ENCODE measurements at regions not wholly inside any gene's neighbourhood (a gene's known extent, or its start where the extent isn't known, plus 50 kb on each side); places are given as distances from the start of the nearest gene placed in this dataset.

DNA sequence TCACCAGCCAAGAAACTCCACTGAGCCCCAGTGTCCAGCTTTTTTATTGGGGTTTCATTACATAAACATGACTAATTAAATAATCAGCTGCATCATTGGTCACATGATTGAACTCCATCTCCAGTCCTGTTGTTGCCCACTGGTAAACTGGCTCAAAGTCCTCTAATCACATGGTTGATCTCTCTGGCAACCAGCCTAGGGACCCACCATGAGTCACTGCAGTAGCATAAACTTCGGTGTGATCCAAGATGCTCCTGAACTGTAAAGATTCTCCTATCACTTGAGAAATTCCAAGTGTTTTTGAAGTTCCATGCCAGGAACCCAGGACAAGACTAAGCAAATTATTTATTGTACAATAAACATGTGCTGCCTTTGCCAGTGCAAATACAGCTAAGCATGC is 130.4 kb upstream of the AUTS2 start:
- TF ChIP-seq, protein P1, sequence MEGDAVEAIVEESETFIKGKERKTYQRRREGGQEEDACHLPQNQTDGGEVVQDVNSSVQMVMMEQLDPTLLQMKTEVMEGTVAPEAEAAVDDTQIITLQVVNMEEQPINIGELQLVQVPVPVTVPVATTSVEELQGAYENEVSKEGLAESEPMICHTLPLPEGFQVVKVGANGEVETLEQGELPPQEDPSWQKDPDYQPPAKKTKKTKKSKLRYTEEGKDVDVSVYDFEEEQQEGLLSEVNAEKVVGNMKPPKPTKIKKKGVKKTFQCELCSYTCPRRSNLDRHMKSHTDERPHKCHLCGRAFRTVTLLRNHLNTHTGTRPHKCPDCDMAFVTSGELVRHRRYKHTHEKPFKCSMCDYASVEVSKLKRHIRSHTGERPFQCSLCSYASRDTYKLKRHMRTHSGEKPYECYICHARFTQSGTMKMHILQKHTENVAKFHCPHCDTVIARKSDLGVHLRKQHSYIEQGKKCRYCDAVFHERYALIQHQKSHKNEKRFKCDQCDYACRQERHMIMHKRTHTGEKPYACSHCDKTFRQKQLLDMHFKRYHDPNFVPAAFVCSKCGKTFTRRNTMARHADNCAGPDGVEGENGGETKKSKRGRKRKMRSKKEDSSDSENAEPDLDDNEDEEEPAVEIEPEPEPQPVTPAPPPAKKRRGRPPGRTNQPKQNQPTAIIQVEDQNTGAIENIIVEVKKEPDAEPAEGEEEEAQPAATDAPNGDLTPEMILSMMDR (conservative IDR thresholded peaks at IDR 0.05; ENCODE audit: low read depth in 2 of 2): no peak
- no peak for TF ChIP-seq EZH2 (IDR thresholded peaks at IDR 0.05; ENCODE audit: low read depth, unreplicated experiment)
- TF ChIP-seq ZNF114 (CRISPR knock-in tag; IDR thresholded peaks at IDR 0.05): no peak
- TF ChIP-seq, protein P2, sequence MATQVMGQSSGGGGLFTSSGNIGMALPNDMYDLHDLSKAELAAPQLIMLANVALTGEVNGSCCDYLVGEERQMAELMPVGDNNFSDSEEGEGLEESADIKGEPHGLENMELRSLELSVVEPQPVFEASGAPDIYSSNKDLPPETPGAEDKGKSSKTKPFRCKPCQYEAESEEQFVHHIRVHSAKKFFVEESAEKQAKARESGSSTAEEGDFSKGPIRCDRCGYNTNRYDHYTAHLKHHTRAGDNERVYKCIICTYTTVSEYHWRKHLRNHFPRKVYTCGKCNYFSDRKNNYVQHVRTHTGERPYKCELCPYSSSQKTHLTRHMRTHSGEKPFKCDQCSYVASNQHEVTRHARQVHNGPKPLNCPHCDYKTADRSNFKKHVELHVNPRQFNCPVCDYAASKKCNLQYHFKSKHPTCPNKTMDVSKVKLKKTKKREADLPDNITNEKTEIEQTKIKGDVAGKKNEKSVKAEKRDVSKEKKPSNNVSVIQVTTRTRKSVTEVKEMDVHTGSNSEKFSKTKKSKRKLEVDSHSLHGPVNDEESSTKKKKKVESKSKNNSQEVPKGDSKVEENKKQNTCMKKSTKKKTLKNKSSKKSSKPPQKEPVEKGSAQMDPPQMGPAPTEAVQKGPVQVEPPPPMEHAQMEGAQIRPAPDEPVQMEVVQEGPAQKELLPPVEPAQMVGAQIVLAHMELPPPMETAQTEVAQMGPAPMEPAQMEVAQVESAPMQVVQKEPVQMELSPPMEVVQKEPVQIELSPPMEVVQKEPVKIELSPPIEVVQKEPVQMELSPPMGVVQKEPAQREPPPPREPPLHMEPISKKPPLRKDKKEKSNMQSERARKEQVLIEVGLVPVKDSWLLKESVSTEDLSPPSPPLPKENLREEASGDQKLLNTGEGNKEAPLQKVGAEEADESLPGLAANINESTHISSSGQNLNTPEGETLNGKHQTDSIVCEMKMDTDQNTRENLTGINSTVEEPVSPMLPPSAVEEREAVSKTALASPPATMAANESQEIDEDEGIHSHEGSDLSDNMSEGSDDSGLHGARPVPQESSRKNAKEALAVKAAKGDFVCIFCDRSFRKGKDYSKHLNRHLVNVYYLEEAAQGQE (IDR thresholded peaks at IDR 0.05; ENCODE audit: unreplicated experiment): no peak
- no peak for TF ChIP-seq POLR2AphosphoS5 (IDR thresholded peaks at IDR 0.05; ENCODE audit: low read depth)
- TF ChIP-seq CREB1 (CRISPR knock-in tag; IDR thresholded peaks at IDR 0.05; ENCODE audit: low read depth): no peak
- TF ChIP-seq JUNB (IDR thresholded peaks at IDR 0.05; ENCODE audit: unreplicated experiment): no peak
- TF ChIP-seq, protein P3, sequence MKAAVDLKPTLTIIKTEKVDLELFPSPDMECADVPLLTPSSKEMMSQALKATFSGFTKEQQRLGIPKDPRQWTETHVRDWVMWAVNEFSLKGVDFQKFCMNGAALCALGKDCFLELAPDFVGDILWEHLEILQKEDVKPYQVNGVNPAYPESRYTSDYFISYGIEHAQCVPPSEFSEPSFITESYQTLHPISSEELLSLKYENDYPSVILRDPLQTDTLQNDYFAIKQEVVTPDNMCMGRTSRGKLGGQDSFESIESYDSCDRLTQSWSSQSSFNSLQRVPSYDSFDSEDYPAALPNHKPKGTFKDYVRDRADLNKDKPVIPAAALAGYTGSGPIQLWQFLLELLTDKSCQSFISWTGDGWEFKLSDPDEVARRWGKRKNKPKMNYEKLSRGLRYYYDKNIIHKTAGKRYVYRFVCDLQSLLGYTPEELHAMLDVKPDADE (IDR thresholded peaks at IDR 0.05): no peak
- TF ChIP-seq EZH2phosphoT487 (IDR thresholded peaks at IDR 0.05; ENCODE audit: unreplicated experiment): no peak
- TF ChIP-seq ZNF331 (CRISPR knock-in tag; IDR thresholded peaks at IDR 0.05; ENCODE audit: low read depth): no peak
